ENCODE measurements at regions not wholly inside any gene's neighbourhood (a gene's known extent, or its start where the extent isn't known, plus 50 kb on each side); places are given as distances from the start of the nearest gene placed in this dataset.

DNA sequence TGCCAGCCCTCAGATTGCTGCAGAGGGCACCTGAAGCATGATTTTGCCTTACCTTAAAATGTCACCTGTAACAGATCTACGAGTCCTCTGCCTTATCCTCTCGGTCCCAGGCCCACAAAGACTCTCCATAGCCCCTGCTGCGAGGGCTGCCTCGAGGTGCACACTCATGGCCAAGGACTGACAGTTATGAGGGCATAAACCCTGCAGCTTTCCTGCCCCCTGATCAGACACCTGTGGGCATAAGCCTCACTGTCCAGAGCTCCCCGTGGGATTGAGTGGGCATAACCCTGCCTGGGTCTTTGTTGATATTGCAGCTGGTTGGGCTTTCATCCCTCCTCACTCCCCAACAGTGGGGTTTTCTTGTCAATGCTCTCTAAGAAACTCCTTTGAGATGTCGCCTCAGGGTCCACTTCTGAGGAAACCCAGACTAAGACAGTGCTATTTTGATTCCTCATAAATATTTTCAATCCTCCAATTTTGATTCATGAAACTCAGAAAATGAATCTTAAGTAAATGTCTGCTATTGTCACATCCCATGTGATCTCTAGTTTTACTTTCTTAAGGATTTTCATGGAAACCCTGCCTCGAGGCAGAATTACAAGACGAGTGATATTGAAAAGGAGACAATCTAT, 108.5 kb upstream of the NCK2 start:
- TF ChIP-seq, protein P1, sequence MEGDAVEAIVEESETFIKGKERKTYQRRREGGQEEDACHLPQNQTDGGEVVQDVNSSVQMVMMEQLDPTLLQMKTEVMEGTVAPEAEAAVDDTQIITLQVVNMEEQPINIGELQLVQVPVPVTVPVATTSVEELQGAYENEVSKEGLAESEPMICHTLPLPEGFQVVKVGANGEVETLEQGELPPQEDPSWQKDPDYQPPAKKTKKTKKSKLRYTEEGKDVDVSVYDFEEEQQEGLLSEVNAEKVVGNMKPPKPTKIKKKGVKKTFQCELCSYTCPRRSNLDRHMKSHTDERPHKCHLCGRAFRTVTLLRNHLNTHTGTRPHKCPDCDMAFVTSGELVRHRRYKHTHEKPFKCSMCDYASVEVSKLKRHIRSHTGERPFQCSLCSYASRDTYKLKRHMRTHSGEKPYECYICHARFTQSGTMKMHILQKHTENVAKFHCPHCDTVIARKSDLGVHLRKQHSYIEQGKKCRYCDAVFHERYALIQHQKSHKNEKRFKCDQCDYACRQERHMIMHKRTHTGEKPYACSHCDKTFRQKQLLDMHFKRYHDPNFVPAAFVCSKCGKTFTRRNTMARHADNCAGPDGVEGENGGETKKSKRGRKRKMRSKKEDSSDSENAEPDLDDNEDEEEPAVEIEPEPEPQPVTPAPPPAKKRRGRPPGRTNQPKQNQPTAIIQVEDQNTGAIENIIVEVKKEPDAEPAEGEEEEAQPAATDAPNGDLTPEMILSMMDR (IDR thresholded peaks at IDR 0.05; ENCODE audit: low read depth, low read length, missing input control), result no peak
- no peak for TF ChIP-seq RAD21 (IDR thresholded peaks at IDR 0.05)
- no peak for TF ChIP-seq TAF1 (conservative IDR thresholded peaks at IDR 0.05)
- TF ChIP-seq EGR1 (IDR thresholded peaks at IDR 0.05; ENCODE audit: low read depth in 2 of 2), result no peak
- no peak for TF ChIP-seq REST (IDR thresholded peaks at IDR 0.05)
- no peak for TF ChIP-seq RXRA (IDR thresholded peaks at IDR 0.05)
- no peak for TF ChIP-seq YY1 (IDR thresholded peaks at IDR 0.05)
- no peak for TF ChIP-seq GABPA (IDR thresholded peaks at IDR 0.05 in 1 of 2, conservative IDR thresholded peaks at IDR 0.05 in 1 of 2)
- TF ChIP-seq, protein P2, sequence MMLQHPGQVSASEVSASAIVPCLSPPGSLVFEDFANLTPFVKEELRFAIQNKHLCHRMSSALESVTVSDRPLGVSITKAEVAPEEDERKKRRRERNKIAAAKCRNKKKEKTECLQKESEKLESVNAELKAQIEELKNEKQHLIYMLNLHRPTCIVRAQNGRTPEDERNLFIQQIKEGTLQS (IDR thresholded peaks at IDR 0.05), result no peak
- no peak for TF ChIP-seq MAX (IDR thresholded peaks at IDR 0.05)

Measured in liver (tissue), 3 donors.